OCI-LY7 (cell line): ENCODE measurements at regions not wholly inside any gene's neighbourhood (a gene's known extent, or its start where the extent isn't known, plus 50 kb on each side); places are given as distances from the start of the nearest gene placed in this dataset.

Experiments used
- BruUV-seq: library from RNA; stranded (reverse); fragments of 400-500 nt; replicated peaks from 2 replicates; lab custom pipeline; 2021; lab: Mats Ljungman, UMichigan
- CTCF ChIA-PET: fragments of 300-600 bp; sonication (Branson Sonifier 250); formaldehyde crosslinking; loops from one replicate; lab custom pipeline; 2022; ENCODE audit warnings: antibody characterized with exemption; ENCODE audit not compliant: unreplicated experiment; lab: Charles Lee
- POLR2A ChIA-PET: fragments of 300-600 bp; sonication (Branson Sonifier 250); formaldehyde crosslinking; loops from one replicate; lab custom pipeline; 2022; ENCODE audit warnings: antibody characterized with exemption; lab: Charles Lee
- DNase-seq: peaks from one replicate; pipeline ENCODE4 v3.0.0-alpha.2; 2015; ENCODE audit warnings: low spot score
- H2AFZ ChIP-seq: fragments of 200-600 bp; sonication (generic), shearing (Covaris generic); 2 replicates; pipeline ENCODE4 v1.6.1; 2014; ENCODE audit warnings: mild to moderate bottlenecking, antibody characterized with exemption, low read length, moderate library complexity
- H3K27ac ChIP-seq: fragments of 200-600 bp; sonication (generic); 2 replicates; pipeline ENCODE4 v1.5.1; 2014; ENCODE audit warnings: mixed run types, low read depth, mild to moderate bottlenecking, moderate library complexity, low read length, inconsistent platforms; ENCODE audit not compliant: poor library complexity, severe bottlenecking
- H3K36me3 ChIP-seq: fragments of 200-600 bp; sonication (generic); 2 replicates; pipeline ENCODE4 v1.6.1; 2014; ENCODE audit warnings: mild to moderate bottlenecking, antibody characterized with exemption, low read length, moderate library complexity, mixed read lengths; ENCODE audit not compliant: insufficient read depth
- H3K4me1 ChIP-seq: fragments of 200-600 bp; sonication (generic); 2 replicates; pipeline ENCODE4 v1.5.1; 2014; ENCODE audit warnings: mild to moderate bottlenecking, low read length; ENCODE audit not compliant: insufficient read depth, poor library complexity, severe bottlenecking
- H3K4me2 ChIP-seq: fragments of 200-600 bp; sonication (generic); 2 replicates; pipeline ENCODE4 v1.6.1; 2014; ENCODE audit warnings: mild to moderate bottlenecking, low read length
- H3K4me3 ChIP-seq: fragments of 200-600 bp; sonication (generic); 2 replicates; pipeline ENCODE4 v1.5.1; 2014; ENCODE audit warnings: mild to moderate bottlenecking, low read depth, low read length; ENCODE audit not compliant: poor library complexity, severe bottlenecking
- H3K79me2 ChIP-seq: fragments of 200-600 bp; sonication (generic); 2 replicates; pipeline ENCODE4 v1.6.1; 2016; ENCODE audit warnings: low read depth, mild to moderate bottlenecking, low read length, moderate library complexity, mixed read lengths; ENCODE audit not compliant: insufficient read depth
- H3K9me2 ChIP-seq: fragments of 200-600 bp; sonication (generic); 2 replicates; pipeline ENCODE4 v1.6.1; 2016; ENCODE audit warnings: mild to moderate bottlenecking, low read length, mixed read lengths; ENCODE audit not compliant: insufficient read depth
- H3K9me3 ChIP-seq: fragments of 200-600 bp; sonication (generic); 2 replicates; pipeline ENCODE4 v1.6.1; 2014; ENCODE audit warnings: mild to moderate bottlenecking, mixed run types, low read length, mixed read lengths
- H4K20me1 ChIP-seq: fragments of 200-600 bp; sonication (generic); 2 replicates; pipeline ENCODE4 v1.6.1; 2014; ENCODE audit warnings: mild to moderate bottlenecking, antibody characterized with exemption, low read length, moderate library complexity, mixed read lengths; ENCODE audit not compliant: insufficient read depth
- CTCF ChIP-seq: fragments of 200-600 bp; sonication (generic); conservative IDR thresholded peaks from 2 replicates; pipeline ENCODE4 v1.5.1; 2014; ENCODE audit warnings: mild to moderate bottlenecking, antibody characterized with exemption, low read length, moderate library complexity, mixed read lengths
- EZH2phosphoT487 ChIP-seq: fragments of 200-600 bp; sonication (generic); IDR thresholded peaks from 2 replicates; pipeline ENCODE4 v1.6.1; 2018; ENCODE audit warnings: low read depth, borderline replicate concordance, mild to moderate bottlenecking, mixed run types, antibody characterized with exemption, low read length, moderate library complexity, mixed read lengths
- intact Hi-C: fragments of 100-400 bp; cut with micrococcal nuclease; formaldehyde crosslinking; loops from one replicate; pipeline ENCODE4 v1.10.0; 2022; ENCODE audit not compliant: unreplicated experiment

GRCh38 chr10:64316416-64316815 is 795.2 kb downstream of the REEP3 start:
- Histone ChIP-seq H4K20me1 (no peaks in the 10 kb centered on the region), H3K4me3 (no peak overlapping the region), H3K79me2 (no peaks in the 10 kb centered on the region), H3K36me3 (no peaks in the 10 kb centered on the region), H3K9me2 (no peaks in the 10 kb centered on the region), H3K27ac (no peak overlapping the region), H3K4me1 (no peaks in the 10 kb centered on the region), H3K4me2 (no peak overlapping the region), H2AFZ (no peak overlapping the region), H3K9me3 (no peaks in the 10 kb centered on the region)
- ChIA-PET POLR2A (interaction anchor here (1.4 kb wide), 1 partner anchor 24 kb away, joined by 3 read pairs; no protein-coding TSS in a partner anchor), CTCF (no interaction called here)
- no TSS peak for BruUV-seq
- DNase-seq, result no peak
- no peak for TF ChIP-seq EZH2phosphoT487
- TF ChIP-seq CTCF, result no peak
- intact Hi-C loops, result no loop called here

GRCh38 chr10:64316833-64317232 is 795.6 kb downstream of the REEP3 start:
- no peak for DNase-seq
- intact Hi-C loops, result no loop called here
- CTCF ChIA-PET, result no interaction called here
- no peaks in the 10 kb centered on the region for H3K4me1 ChIP-seq
- H3K9me2 ChIP-seq, result no peaks in the 10 kb centered on the region
- no peaks in the 10 kb centered on the region for H4K20me1 ChIP-seq
- TF ChIP-seq EZH2phosphoT487, result no peak
- no peak for TF ChIP-seq CTCF
- H3K4me2 ChIP-seq, result no peak overlapping the region
- POLR2A ChIA-PET, result interaction anchor here (1.4 kb wide), 1 partner anchor 25 kb away, joined by 3 read pairs; no protein-coding TSS in a partner anchor
- H3K79me2 ChIP-seq, result no peaks in the 10 kb centered on the region
- BruUV-seq, result no TSS peak
- no peak overlapping the region for H2AFZ ChIP-seq
- H3K36me3 ChIP-seq, result no peaks in the 10 kb centered on the region
- H3K4me3 ChIP-seq, result no peak overlapping the region
- no peaks in the 10 kb centered on the region for H3K9me3 ChIP-seq
- no peak overlapping the region for H3K27ac ChIP-seq

GRCh38 chr10:64320448-64320847 is 799.2 kb downstream of the REEP3 start:
- no peaks in the 10 kb centered on the region for H3K9me3 ChIP-seq
- ChIA-PET CTCF (no interaction called here), POLR2A (no interaction called here)
- H3K4me2 ChIP-seq, result no peak overlapping the region
- H3K4me3 ChIP-seq, result no peak overlapping the region
- no peak overlapping the region for H3K27ac ChIP-seq
- H3K9me2 ChIP-seq, result no peaks in the 10 kb centered on the region
- no peaks in the 10 kb centered on the region for H3K79me2 ChIP-seq
- H3K36me3 ChIP-seq, result no peaks in the 10 kb centered on the region
- no peak for TF ChIP-seq CTCF
- no peak for TF ChIP-seq EZH2phosphoT487
- H2AFZ ChIP-seq, result no peak overlapping the region; the same call in 1 of the 2 replicates
- H4K20me1 ChIP-seq, result no peaks in the 10 kb centered on the region
- BruUV-seq, result no TSS peak
- H3K4me1 ChIP-seq, result no peaks in the 10 kb centered on the region
- intact Hi-C loops, result no loop called here
- DNase-seq, result no peak
